ENCODE measurements at regions not wholly inside any gene's neighbourhood (a gene's known extent, or its start where the extent isn't known, plus 50 kb on each side); places are given as distances from the start of the nearest gene placed in this dataset.
A peak's percentile ranks its signal among the peaks of the same experiment; 100 is the strongest.
"Not testable (repeated sequence)": the region's sequence is repeated elsewhere in the genome, so short reads cannot be mapped to it uniquely, and the experiment has no call there.

DNA sequence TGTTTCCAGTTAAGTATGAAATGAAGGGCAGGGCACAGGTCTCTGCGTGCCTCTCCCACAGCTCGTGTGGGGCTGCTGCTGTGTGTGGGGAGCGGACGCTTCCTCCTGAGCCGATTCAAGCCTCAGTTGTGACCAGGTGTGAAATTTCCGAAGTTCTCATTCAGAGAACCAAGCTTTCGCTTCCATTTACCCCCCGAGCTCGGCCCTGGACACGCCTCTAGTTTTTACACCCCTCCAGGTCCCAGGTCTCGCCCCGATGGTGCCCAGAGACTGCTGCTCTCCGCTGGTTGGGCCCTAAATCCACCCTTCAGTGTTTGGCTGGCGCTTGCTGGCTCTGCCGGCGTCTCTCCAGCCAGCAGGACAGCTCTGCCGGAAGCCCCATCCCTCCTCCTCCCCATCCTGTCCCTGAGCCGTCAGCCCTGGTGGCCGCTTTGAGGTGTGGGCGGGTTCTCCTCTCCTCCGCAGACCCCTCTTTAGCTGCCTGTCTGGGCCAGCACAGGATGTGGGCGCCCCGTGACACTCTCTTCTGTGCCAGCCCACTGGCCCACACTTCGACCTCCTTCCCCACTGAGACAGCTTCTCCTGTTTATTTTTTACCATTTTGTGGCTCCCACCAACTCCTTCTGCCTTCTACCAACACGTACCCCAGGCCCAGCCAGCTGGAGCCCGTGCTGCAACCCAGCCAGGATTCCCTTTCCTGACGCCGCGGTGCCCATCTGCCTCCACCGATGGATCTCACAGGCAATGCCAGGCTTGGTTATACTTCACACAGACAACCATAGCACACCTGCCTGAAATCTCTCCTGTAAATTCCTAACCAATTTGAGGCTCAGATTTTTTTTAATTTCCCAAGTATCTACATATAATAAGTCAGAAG, 142.8 kb downstream of the DLL1 start:
- peak in 4 of 14 donors; percentile 13 to 75 (median 31) for DNase-seq

DNA sequence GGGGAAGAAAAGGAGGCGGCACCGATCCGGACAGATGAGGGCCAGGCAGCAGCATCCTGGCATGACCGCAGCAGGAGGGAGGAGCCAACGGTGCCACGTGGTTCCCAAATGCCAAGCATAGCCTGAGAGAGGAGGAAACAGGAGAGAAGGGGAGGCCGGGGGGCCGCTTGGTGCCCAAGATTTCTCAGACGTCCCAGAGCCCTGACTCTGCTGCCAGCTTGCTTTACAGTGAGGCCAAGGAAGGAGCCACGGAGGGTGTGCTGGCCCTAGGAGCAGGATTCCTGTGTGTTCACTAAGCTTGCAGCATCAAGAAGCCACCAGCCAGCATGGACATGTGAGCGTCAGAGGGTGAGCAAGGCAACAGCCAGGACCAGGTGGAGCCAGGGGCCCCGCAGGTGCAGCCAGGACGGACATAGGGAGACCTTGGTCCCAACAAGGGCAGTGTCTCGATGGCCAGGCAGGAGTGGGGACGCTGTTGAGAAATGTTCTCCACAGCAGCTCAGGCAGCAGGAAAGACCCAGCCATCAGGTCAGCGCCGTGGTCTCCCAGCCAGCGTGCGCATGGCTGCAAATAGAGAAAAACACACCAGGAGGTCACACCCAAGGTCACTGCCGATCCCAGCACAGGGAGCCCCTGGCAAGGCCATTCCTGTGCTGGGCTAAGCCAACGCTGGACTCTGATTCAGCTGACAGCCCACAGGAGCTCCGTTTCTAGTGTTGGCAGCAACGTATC, 143.7 kb downstream of the DLL1 start:
- no peak for DNase-seq

DNA sequence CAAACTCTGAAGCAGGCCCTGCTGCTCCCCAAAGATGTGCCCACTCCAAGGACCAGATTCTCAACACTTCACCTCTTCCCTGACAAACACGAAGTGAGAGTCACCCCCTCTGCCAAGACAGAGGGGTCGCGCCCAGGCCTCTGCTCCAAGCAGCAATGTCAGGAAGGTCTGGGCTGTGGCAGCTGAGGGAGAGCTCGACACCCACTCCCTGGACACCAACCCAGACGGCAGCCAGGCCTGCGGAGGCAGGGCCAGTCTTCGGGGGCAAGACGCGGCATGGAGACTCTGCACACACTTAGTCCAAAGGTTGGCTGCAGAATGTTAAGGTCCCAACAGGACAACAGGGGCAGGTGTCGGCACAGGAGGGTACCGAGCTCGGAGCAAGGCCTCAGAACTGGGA, 144.2 kb downstream of the DLL1 start:
- no peak for DNase-seq

DNA sequence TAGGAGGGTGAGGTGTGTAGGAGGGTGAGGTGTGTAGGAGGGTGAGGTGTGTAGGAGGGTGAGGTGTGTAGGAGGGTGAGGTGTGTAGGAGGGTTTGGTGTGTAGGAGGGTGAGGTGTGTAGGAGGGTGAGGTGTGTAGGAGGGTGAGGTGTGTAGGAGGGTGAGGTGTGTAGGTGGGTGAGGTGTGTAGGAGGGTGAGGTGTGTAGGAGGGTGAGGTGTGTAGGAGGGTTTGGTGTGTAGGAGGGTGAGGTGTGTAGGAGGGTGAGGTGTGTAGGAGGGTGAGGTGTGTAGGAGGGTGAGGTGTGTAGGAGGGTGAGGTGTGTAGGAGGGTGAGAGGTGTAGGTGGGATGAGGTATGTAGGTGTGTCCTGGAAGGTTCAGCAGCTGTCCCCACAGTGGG, 144.7 kb downstream of the DLL1 start:
- not testable (repeated sequence) for DNase-seq

DNA sequence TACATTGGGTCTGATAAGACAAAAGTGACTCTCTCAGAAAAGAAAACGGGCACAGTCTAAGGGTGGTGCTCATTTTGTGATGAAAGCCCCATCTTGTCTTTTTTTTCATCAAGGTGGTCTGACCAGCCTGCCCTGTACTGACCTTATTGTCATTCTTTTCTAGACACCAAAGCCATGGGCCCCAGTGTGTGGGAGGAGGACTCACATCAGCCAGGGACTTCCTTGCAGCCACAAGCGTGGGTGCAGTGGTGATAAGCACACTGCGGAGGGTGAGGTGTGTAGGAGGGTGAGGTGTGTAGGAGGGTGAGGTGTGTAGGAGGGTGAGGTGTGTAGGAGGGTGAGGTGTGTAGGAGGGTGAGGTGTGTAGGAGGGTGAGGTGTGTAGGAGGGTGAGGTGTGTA, 145.2 kb downstream of the DLL1 start:
- DNase-seq = not testable (repeated sequence)

DNA sequence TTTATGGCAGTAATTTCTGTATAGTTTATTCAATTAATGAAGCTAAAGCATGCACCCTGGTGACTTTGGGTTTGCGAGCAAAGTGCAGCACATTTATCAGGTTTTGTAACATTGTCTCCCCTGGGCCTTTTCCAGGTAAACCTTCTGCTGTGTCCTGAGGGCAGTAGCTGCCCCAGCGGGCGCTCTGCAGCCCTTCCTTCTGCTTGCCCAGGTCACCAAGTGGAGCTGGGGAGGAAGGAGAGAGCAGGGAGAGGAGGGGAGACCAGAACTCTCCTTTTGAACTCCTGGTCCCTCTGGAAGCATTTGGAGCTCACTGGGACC, 145.6 kb downstream of the DLL1 start:
- DNase-seq = no peak

DNA sequence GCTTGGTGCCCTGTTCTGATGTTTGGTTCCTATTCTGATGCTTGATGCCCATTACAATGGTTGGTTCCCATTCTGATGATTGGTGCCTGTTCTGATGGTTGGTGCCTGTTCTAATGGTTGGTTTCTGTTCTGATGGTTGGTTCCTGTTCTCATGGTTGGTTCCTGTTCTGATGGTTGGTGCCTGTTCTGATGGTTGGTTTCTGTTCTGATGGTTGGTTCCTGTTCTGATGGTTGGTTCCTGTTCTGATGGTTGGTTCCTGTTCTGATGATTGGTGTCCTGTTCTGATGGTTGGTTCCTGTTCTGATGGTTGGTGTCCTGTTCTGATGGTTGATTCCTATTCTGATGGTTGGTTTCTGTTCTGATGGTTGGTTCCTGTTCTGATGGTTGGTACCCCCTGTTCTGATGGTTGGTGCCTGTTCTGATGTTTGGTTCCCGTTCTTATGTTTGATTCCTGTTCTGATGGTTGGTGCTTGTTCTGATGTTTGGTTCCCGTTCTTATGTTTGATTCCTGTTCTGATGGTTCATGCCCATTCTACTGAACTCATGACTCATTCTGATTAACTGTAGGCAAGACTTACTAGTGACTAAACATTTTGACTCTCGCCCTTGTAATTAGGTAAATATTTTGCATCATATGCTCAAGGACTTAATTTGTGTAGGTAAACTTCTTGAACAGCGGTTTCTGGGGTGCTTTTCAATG, 146.2 kb downstream of the DLL1 start:
- no peak for DNase-seq

DNA sequence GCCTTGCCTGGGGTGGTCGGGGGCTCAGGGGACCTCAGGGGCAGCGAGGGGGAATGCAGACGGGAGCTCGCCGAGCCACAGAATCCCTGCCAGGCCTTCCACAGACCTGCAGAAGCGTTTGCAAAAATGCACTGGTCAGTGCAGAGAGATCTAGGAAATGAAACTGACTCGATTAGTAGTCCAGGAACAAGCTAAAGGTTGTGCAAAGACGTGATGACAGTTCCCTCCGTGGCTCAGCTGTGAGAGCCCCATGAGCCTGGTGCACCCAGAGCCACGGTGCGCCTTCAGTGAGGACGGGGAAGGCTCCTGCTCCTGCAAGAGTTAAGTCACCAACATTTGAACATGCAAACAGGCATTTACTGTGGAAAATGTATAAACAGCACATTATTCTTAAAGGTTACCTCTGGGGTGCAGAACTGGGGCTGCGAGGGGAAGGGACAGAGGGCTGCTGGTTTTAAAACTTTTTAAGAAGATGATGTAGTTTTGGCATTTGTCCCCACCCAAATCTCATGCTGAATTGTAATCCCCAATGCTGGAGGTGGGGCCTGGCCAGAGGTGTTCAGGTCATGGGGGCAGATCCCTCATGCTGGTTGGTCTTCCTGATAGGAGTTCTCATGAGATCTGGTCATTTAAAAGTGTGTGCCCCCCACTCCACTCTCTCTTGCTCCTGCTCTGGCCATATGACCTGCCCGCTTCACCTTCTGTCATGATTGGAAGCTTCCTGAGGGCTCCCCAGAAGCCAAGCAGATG, 147.3 kb downstream of the DLL1 start:
- peak in 1 of 14 donors; percentile 8 for DNase-seq

DNA sequence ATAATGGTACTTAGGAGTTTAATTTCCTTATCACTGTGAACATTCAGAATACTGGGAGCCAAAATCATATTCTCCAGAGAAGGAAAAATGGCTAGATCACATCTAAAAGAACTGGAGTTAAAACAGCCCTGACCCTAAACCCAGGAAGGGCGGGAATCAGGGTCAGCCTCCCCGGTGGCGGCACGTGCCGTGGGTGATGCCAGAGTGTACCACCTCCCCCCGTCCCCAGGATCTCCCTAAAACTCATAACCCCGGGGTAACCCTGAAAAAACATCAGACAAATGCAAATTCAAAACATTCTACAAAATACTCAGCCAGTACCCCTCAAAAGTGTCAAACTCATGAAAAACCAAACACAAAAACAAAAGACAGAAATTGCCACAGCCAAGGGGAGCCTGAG, 148.3 kb downstream of the DLL1 start:
- no peak for DNase-seq

DNA sequence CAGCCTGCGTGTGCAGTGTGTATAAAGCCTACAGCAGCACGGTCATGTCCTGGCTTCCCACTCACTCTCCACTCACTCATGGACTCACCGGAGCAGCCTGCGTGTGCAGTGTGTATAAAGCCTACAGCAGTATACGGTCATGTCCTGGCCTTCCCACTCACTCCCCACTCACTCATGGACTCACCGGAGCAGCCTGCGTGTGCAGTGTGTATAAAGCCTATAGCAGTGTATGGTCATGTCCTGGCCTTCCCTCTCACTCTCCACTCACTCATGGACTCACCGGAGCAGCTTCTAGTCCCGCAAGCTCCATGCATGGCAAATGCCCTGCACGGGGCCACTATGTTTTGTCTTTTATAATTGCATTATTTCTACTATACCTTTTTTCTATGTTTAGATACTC, 149.8 kb downstream of the DLL1 start:
- not testable (repeated sequence) for DNase-seq

DNA sequence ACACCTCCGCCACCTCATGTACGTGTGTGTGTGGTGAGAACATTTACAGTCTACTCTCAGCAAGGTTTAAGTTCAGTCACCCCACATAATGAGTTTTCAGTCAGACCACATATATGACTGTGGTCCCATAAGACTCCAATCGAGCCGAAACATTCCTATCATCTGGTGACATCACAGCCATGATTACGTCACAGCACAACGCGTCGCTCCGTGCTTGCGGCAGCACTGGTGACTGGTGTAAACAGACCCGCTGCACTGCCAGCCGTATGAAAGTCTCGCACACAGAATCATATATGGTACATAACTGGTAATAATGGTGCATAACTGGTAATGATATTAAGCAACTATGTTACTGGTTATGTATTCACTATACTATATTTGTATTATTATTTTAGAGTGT, 150.7 kb downstream of the DLL1 start:
- no peak for DNase-seq

DNA sequence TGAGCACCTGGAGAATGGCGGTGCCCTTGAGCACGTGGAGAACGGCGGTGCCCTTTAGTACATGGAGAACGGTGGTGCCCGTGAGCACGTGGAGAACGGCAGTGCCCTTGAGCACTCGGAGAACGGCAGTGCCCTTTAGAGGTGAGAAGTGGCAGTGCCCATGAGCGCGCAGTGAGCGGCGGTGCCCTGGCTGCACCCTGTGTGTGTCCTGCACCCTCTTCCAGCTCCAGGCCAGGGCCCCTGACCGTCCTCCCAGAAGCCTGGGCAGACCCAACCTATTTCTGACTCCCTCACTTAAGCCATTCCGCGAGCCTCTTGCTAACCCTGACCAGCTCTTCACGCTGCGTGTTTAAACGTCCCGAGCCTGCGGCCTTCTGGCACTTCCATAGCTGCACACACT, 151.3 kb downstream of the DLL1 start:
- no peak for DNase-seq

DNA sequence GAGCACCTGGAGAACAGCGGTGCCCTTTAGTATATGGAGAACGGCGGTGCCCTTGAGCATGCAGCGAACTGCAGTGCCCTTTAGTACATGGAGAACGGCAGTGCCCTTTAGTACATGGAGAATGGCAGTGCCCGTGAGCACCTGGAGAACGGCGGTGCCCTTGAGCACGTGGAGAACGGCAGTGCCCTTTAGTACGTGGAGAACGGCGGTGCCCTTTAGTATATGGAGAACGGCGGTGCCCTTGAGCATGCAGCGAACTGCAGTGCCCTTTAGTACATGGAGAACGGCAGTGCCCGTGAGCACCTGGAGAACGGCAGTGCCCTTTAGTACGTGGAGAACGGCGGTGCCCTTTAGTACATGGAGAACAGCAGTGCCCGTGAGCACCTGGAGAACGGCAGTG, 151.8 kb downstream of the DLL1 start:
- not testable (repeated sequence) for DNase-seq

DNA sequence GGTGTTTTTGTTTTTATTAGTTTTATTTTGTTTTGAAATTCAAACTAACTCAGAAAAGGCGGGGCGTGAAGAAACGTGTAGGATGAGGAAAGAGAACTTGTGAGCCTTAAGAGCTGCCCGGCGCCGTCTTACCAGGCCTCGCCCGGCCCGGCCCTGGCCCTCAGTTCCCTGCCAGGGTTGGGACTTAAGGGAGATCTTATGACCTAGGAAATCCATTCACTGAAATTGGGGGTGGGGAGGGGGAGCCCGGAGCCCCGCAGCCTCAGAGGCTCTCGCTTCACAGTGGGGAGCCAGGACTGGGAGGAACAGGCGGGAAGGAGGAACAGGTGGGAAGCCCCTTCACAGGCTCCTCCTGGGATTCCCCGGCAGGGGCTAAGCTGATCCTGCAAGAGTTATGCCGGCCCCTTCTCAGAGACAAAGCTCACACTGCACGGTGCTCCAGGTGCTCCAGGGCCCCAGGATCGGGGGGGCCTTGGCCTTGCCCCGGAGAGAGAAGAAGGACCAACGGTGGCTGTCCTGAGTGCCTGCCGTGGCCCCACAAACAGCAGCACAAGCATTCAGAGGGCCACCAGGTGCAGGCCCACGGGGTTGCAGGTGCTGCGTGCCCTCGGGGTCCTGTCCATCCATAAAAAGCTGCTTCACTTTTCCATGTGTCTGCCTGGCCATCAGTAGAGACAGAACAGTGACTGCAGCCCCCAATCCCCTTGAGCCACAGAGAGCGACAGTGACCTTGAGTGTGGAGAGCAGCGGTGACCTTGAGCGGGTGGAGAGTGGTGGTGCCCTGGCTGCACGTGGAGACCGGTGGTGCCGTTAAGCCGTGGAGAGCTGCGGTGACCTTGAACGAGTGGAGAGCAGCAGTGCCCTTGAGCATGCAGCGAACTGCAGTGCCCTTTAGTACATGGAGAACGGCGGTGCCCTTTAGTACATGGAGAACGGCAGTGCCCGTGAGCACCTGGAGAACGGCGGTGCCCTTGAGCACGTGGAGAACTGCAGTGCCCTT, 152.7 kb downstream of the DLL1 start:
- no peak for DNase-seq

DNA sequence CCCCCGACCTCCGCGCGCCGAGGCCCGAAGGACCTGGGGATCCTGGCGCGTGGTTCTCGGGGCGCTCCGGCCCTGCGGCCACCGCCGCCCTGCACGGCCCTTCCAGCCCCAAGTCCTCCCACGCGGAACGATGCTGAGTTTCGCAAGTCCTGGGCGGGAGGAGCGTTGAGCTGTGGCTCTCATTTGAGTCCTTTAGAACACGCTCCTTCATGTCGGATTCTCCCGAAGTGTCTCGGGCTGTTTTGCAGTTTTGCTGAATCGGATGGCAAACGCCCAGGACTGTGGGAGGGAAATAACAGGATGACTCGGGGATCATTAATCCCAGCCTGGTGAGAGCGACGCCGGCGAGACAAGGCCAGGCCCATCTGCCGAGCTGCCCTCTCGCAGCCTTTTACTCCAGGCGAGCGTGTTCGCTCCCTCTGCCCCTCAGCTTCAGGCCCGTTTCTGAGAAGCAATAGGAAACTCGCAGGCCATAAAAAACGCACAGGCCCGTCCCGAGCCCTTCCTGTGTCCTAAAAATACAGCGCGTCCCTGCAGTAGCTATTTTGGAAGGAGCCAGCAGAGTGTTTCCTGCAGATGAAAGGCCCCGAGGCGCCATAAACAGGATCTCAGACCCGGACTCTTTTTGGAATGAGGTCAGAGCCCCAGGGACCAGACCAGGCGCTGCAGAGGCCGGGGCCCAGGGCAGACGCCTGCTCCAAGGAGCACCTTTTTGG, 153.5 kb downstream of the DLL1 start:
- DNase-seq = no peak

DNA sequence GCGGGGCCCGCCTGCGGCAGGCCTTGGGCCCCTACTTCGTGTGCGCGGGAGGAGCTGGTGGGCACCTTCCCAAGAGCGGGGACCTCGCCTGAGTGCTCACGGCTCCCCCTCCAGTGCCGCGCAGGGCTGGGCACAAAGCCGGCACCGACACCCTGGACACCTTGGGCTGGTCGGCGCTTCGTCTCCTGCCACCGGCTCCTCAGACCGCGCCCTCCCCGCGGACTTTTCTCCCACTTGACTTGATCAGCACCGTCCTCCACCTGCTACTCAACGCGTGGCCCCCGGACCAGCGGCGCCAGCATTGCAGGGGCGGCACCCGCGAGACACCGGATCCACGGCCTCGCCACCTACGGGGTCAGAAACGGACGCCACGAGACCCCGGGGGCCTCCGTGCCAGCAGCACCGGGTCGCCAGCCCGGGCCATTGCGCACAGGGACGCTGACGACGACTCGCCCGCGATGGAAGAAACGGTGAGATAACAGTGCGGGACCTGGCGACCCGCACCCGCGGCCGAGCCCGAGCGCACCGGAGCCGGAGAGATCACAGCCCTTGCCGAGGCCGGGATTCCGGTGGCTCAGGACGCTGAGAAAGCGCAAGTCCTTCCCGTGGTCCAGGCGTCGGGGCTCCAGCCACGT, 154.2 kb downstream of the DLL1 start:
- DNase-seq = no peak

DNA sequence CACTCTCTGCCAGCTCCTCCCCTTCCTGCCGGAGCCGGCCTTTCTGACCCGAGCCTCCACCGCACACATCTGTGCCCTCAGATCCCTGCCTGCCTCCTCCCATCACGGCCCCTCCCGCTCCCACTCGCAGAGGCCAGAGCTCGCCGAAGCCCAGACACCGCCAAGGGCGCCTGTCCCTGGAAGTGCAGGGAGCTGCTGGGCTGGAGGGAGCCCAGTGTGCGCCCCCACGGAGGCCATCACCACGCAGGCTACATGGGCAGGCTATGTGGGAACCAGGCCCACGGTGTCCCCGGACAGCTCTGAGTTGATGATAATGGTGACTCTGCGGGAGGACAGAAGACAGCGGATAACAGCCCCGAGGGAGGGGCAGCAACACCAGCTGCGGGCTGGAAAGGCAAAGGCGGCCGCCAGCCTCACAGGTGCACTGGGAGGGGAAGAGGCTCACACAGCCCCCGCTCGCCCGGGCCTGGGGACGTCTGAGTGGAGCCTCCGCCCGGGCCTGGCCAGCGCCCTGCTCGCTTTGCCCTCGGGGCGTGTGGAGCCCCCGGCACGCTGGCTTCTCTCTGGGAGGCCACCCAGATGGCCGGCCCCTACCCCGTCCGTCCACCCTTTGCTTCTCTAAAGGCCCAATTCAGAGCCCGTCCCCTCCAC, 154.9 kb downstream of the DLL1 start:
- no peak for DNase-seq

DNA sequence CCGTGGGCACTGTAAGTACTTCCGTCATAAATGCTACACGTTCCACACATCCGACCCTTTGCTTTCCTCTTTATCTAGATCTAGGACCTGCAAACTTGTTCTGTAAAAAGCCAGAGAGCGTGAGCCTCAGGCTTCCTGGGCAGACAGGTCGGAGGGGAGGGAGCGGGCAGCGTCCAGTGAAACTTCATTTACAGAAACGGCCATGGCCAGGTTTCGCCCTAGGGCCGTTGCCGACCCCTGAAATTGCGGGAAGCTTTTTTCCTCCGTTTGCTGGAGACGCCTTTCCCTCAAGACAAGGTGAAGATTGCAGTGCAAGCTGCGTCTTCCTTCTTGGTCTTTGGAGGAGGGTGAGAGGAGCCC, 155.4 kb downstream of the DLL1 start:
- DNase-seq = no peak

All from C1 segment of cervical spinal cord (tissue), 14 donors.